Prostate gland (tissue), 2 donors: ENCODE measurements at regions not wholly inside any gene's neighbourhood (a gene's known extent, or its start where the extent isn't known, plus 50 kb on each side); places are given as distances from the start of the nearest gene placed in this dataset.

Source experiments
- CTCF ChIP-seq, 4 experiments: fragments of 200-600 bp in 2 of 4; fragments of 450-650 bp in 2 of 4; sonication (generic) in 2 of 4; IDR thresholded peaks; 1 replicate in 3 of 4; 2 replicates in 1 of 4; pipeline ENCODE4 v1.5.1; 2016 to 2019; ENCODE audit warnings: antibody characterized with exemption in 4 of 4, mild to moderate bottlenecking in 2 of 4, moderate library complexity in 2 of 4
- POLR2A ChIP-seq: fragments of 450-650 bp; IDR thresholded peaks from one replicate; pipeline ENCODE4 v1.6.1; 2016; ENCODE audit warnings: antibody characterized with exemption, mild to moderate bottlenecking
- POLR2AphosphoS5 ChIP-seq: sonication (generic); formaldehyde crosslinking; IDR thresholded peaks from one replicate; pipeline ENCODE4 v1.6.1; 2017; ENCODE audit warnings: antibody characterized with exemption

DNA sequence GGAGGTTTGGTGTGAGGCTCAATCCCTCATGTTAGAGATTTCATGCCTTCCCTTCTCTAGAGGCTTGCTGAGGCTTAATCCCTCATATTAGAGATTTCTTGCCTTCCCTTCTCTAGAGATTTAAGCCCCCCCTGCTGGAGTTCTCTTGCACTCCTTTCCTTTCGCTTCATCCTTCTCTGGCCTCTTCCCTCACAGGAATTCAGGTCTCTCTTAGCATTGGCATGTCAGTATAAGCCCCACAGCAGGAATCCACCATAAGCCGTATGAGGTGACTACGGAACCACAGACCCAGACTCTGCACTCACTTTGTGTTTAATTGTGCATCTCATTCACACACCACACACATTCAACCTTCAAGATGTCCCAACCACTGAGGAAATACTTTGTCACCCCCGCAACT is 338.6 kb upstream of the POU1F1 start:
- no peak for TF ChIP-seq POLR2A
- no peak for TF ChIP-seq CTCF (IDR thresholded peaks at IDR 0.05)
- TF ChIP-seq POLR2AphosphoS5, result no peak
